ENCODE measurements at regions not wholly inside any gene's neighbourhood (a gene's known extent, or its start where the extent isn't known, plus 50 kb on each side); places are given as distances from the start of the nearest gene placed in this dataset.

DNA sequence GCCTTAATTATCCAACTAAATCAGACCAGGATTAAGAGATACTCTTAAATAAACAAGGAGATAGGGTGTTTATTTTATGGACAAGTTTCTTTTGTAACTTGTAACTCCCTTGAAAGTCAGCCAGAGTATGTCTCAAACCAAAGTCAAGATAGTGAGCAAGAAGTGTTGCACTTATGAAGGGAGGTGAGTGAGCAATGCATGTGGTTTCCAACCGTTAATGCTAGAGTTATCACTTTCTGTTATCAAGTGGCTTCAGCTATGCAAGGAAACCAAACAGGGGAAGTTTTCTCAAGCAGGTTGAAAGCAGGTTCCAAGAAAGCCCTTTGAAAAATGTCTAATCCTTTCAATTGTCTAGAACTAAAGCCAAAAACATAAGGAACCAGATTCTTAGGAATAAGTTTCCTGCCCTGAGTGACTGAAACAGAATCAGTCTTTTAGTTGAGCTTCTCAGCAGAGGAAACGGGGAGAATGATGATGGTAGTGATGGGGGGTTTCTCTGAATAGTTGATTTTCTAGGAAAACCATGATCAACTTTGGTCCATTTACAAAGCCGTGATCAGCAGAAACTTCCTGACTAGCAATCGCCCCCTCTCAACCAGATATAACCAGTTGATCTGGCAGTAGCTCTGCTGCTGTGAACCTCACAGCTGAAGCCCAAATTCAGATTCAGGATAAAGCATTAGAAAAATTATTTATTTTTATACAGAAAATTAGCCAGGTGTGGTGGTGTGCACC, 128.4 kb downstream of the DAD1 start:
- intact Hi-C loops (cut with micrococcal nuclease) = no loop called here

DNA sequence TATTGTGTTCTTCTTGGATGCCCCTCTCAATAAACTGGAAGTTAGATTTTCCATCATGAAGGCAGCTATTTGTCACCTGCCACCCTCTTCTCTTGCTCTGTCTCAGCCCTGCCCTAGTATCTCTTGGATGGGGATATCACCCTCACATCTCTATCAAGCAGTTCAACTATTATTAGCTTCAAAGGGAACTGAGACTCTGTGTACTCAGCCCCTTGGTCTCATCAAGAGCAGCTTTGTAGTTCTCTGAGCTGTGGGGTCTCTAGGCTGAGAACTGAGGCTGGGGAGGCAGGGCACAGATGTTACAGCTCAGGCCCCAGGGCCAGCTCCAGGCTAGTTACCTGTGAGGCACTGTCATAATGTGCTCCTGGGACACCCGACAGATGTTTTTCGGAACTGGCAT, 130.3 kb downstream of the DAD1 start:
- intact Hi-C loops (cut with micrococcal nuclease) = no loop called here

DNA sequence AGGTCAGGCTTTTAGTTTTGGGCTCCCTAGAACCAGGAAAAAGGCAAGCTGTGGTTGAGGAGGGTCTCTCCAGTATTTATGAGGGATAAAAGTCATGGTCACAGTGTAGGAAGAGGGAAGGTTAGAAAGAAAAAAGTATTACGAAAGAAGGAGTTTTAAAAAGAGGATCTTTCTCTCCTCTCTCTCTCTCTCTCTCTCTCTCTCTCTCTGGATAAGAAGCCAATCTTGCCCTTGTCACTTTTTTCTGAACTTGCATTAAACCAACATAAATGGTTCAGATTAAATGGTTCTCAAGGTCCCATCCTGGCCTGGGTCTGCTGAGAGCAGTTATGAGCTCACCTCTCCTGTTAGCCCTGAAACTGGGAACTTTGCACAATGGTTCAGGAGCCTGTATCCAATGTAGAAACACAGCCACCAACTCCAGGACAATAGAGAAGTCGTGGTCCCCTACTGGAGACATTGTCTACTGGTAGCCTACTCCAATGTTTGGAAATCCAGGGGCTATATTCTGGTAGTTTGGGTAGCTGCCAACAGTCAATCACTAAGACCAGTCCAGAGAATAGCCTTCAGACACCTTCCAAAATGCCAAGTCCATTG, 131.9 kb downstream of the DAD1 start:
- intact Hi-C loops (cut with micrococcal nuclease) = no loop called here

DNA sequence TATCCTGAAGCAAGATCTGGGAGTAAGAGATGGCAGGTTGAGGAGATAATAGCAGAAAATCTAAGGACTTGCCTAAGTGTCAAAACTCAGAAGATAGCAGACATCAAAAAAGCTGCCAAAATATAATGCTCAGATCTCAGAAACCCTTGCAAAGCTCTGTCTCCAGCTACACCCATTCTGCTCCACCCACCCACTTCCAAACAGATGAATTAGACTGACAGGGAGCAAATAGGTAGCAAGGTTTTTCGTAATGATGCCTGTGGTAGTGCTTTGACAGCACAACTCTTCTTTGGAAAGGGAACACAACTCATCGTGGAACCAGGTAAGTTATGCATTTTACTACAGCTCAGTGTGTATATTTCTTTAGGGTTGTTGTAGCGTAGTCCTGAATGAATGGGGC, 132.6 kb downstream of the DAD1 start:
- intact Hi-C loops (cut with micrococcal nuclease) = no loop called here

DNA sequence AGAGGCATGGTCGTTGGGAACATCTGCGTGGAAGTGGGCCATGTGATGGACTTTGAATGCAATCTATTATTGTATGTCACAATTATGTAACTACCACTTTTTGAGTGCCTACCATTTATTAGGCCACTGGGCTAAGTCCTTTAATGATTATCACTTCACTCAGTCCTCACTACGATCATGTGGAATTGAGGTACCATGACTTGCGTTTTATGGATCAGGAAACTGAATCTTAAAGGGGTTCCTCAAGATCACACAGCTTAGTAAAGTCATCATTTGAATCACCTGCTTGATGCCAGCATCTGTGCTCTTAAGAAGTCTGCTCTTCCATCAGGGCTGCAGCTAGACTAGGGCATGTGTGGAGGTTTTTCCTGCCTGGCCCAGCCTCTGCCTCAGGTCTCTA, 136.7 kb downstream of the DAD1 start:
- intact Hi-C loops (cut with micrococcal nuclease) = no loop called here

DNA sequence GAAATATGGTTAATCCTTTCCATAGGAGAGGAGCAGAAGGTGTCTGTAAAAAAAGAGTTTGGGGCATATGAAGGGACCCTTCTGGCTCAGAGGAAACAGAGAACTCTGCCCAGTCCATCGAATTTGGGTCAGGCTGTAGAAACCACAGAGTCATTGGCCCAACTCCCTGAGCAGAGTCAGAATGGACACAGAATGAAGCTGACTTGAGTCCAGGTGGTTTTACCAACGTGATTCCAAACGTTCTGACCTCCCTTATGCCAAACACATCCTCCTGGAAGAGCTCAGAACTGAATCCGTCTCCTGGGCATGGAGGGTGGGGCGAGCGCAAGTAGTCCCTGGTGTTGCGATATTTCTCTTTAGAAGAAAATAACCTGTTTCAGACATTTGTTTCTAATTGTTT, 138.8 kb downstream of the DAD1 start:
- intact Hi-C loops (cut with micrococcal nuclease) = no loop called here

DNA sequence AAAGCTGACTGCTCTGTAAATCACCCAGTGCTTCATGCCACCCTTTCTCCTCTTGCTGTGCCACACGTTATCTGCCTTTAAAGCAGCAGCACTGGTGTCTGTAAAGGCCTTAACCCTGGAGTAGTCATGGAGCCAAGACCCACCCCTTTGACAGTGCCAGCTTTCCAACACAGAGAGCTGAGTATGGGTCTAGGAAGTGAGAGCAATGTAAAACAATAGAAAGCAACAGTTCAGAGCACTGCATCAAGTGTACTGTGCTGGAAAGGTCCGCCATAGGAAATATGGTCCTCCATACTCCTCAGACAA, 139.5 kb downstream of the DAD1 start:
- intact Hi-C loops (cut with micrococcal nuclease) = no loop called here

DNA sequence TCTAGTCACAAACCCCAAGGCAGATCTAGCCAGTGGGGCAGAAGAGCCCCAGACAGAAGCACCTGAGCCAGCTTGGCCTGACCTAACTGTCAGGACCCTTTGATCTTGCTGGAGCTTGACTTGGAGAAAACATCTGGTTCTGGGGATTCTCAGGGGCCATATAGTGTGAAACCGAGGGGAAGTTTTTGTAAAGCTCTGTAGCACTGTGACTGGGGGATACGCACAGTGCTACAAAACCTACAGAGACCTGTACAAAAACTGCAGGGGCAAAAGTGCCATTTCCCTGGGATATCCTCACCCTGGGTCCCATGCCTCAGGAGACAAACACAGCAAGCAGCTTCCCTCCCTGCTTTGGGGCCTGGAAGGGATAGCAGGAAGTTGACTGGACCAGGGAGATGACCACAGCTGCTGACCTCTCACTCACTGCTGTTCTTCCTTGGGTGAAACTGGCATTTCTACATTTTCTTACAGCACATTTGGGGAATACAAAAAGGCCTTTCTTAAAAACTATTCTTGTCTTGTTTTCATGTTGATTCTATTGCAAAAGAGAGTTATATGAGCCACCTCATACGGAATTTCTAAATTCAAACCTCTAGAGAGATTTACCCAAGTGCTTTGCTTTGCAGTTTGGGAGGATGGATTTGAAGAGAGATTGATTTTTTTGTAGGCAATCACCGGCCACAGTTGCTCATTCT, 140.0 kb downstream of the DAD1 start:
- intact Hi-C loops (cut with micrococcal nuclease) = no loop called here

DNA sequence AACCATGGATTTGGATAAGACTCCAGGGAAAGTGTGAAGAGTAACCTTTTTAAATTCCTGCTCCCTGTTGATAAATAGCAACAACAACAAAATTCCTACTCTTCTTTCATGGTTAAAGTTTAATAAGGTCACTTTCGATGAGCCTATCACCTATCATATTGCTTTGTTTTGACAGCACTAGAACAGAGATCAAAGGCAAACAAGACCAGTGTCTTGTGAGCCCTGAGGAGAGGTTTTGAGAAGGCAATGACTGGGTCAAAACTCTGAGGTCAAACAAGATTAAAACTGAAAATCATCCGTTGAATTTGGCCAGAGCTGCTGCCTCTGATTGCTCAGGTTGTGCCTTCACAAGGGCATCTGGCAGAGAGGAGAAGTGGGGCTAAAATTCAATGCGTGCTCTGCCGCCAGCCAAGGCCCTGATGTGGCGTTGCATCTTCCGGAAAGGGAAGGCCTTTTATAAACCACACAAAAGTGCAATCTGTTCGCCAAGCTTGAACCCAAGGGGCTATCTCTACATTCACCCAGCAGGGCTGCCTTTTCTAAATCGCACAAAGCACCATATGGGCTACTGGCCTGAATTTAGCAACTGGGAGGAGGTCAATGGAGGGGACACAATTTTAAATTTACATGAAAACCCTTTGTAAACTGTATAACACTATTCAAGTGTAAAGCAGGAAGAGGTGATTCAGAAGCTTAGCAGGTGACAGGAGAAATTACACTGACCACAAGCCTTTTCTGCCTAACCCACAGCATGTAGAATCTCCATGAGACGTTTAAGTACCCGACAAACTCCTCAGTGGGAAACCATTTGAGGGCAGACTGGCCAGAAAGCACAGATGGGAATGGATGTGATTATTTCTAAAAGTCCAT, 140.8 kb downstream of the DAD1 start:
- intact Hi-C loops (cut with micrococcal nuclease) = no loop called here

DNA sequence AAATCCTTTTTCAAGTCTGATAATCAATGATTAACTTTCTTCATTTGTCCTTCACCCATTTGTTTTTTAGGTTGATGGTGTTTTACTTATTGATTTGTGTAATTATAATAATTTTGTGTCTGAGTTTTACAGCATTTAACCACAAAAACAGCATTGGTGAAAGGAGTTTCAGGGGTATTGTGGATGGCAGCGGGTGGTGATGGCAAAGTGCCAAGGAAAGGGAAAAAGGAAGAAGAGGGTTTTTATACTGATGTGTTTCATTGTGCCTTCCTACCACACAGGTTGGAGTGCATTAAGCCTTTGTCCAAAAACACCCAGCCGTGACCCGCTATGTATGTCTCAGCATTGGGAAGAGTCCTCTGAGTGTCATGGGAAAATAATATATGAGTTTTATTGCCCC, 150.3 kb downstream of the DAD1 start:
- intact Hi-C loops (cut with micrococcal nuclease) = no loop called here

DNA sequence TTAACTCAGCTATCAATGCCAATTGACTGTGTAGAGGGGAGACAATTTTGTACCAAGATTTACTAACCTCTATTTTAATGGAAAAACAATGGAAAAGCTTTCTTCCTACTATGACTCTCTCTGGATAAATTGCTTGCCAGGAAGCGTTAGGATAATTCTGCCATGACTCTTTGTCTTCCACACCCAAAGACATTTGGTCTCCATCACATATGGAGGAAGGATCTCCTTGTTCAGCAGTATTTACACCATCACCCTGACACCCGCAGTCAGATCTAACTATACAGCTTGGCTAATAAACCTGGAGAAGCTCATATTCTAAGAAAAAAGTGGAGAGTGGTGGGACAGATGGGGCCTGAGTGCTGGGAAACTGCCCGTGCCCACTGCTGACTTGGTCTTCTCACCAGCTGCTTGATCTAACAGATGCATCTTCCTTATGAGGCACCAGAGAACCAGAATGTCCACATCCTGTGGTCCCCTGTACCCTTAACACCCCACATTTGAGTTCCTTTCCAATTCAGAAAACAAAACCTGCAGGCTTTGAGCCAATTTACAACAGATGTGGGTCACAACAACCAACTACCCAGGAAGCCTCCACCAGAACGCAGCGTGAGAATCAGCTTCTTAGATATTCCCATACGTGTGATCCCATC, 154.0 kb downstream of the DAD1 start:
- intact Hi-C loops (cut with micrococcal nuclease) = no loop called here

DNA sequence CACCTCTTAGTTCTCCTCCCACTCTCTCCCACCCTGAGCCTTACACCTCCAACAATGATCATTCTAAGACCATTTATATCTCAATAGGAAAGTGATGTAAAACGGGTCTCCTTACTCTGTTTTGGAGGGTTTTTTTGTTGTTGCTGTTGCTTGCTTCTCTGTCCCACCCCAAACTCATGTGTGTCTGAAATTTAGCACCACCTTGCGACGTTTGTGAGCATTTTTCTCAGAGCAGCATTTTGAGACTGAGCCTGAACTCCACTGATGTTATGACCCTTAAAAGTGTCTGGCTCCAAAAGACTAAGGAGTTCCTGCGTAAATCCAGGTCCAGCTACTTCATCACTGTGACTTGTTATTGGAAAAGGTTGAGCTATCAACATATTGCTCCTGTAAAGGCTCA, 155.0 kb downstream of the DAD1 start:
- intact Hi-C loops (cut with micrococcal nuclease) = no loop called here

DNA sequence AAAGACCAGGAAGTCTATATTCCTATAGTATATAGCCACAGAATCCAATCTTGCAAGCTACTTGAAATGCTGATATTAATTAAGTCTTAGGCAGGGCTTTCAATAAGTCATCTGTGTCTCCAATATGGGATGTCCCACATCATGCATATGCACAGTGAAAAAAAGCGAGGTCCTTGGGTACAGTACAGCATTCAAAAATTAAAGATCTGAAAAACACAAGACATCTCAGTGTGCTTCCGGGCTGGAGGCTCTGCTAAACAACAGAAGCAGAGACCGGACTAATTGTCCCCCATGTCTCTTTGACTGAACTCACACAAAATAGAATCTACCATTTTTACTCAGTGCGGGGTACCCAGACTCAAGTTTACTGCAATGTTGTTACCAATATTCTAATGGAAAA, 156.0 kb downstream of the DAD1 start:
- intact Hi-C loops (cut with micrococcal nuclease) = no loop called here

DNA sequence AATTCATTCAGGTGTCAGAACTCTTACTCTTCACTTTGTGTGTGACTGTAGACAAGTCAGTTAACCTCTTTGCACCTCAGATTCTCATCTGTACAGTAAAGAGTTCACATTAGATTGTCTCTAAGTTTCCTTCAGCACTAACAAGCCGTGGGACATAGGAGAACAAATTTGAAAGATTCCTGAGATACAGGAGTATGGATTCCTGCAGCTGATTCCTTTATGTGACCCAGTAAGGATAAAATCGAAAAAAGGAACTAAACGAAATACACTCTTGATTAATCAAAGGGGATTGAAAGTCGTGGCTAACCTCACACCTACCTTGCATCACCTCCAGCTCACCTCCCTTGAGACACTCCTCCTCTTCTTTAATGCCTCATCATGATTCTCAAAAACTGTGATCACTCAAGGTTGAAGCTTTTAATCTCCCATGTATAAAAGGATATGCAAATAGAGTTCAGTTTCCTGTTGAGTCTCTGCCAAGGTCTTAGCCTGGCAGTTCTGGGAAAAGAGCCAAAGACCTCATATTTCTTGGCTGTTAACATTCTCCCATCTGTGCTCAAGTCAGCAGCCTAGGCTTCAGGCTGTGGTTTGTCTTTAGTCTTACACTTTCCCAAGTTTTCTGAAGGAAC, 156.6 kb downstream of the DAD1 start:
- intact Hi-C loops (cut with micrococcal nuclease) = no loop called here

DNA sequence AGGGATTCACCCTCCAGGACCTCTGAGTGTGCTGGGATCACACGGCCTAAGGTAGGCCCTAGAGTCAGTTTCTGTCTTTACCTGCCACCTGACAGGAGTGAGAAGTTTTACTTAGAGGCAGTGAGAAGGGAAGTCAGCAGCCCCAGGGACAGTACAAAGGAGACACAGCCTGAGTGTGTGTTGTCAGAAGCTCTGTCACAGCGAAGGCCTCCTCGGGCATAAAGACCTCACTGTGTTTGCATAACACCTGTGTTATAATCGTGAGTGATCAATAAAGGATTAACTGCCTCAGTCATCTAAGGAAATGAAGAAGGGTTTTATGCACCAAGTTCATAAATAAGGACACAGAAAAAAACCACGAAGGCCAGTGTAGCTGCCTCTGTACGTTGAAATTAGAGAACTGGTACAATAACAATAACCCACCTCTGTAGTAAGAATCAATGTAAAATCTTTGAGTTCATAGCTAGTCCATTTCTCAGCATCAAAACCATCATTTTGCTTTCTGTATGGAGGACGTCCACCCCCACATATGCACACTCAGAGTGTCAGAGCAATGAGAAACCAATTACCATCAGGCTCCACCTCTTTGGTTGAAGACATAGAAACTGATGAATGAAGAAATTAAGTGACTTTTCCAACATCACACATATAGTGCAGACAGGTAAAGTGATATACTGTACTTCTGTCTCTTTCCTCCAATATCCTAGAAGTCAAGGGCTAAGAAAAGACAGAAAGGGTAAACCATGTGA, 159.3 kb downstream of the DAD1 start:
- intact Hi-C loops (cut with micrococcal nuclease) = no loop called here

DNA sequence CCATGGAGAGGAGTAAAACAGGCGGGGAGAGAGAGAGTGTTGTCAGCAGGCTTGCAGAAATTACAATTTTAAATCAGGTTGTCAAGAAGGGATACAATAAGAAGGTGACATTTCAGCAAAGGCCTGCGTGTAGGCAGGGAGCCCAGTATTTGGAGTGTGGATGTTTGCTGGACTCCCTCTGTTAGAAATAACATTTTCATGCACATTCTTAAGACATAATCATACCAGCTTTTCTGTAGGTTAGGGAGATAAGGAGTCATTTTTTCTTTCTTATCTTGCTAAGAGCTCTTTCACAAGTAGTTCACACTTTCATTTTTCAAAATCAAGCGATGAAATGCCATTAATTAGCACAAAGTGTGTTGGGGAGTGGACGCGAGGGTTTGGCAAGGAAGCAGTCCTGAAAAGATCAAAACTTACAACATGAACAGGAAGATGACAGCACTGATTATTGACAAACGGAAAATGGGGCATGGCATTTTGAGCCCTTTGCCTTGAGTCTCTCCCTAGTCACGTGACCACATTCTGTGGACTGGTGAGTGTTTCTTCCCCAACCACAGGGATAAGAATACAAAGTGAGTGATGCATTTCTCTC, 160.2 kb downstream of the DAD1 start:
- intact Hi-C loops (cut with micrococcal nuclease) = no loop called here

DNA sequence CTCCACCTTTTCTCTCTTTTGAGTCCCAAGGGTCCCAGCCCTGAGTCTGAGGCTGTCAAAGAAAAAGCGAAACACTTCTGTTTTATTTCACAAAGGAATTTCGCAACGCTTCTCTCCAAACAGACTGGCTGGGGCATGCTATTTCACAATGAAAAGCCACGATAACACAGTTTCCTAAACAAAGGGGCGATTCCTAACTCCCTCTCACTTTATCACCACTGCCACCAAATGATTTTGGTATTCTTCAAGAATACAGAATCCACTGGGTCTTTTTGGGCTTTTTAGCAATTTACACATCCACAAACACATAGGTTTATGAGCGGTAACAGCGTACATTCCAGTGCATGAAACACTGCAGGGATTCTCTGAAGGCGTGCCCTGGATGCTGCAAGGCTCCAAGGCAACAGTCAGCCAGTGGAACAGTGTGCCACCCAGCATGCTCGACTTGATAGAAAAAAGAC, 161.2 kb downstream of the DAD1 start:
- intact Hi-C loops (cut with micrococcal nuclease) = no loop called here

DNA sequence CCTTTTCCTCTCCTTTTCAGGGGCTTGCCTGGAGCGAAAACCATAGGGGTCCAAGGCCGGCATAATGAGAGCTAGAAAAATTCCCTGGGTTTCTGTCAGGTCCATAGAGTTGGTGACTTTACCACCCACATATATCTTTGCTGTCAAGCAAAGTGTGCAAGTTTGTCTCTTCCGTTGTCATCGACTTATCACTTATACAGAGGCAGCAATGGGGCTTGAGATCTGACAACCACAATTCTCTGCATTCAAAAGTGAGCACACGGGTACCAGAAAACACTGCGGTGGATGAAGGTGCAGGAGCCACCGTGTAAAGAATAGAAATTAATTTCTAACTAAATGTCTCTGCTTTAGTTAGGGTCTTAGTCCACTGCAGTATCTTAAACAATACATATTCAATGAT, 162.3 kb downstream of the DAD1 start:
- intact Hi-C loops (cut with micrococcal nuclease) = no loop called here

DNA sequence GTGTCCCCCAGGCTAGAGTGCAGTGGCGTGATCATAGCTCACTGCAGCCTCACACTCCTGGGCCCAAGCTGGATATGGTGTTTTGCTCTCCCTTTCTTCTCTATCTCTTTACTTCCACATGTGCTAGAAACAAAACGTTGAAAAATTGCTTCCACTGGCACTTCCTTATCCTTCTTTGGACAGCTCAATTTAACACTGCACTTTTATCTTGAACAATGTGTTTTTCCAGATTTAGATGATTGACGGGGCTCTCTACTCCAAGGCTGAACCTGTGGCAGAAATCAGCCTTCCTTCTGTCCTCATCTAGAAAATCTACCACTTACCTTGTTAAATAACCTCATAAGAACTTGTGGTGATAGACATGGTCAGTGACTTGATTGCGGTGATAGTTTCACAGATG, 165.1 kb downstream of the DAD1 start:
- intact Hi-C loops (cut with micrococcal nuclease) = no loop called here

DNA sequence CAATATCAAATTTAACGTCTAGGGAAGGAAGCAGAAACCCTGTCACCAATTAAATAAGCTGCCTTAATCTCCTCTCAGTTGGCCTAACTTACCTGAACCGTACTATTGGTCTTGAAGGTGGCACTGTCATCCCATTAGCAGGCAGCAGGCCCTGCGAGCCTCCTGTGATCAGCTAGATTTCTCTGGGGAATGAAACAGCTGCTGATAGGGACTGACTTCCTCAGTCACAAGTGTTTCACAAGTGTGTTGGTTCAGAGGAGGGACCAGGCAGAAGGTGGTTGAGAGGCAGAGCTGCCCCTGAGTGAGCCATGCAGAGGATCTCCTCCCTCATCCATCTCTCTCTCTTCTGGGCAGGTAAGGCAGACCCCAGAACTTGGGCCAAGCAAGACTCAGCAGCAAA, 166.8 kb downstream of the DAD1 start:
- intact Hi-C loops (cut with micrococcal nuclease) = no loop called here

Measured in T-helper 1 cell treated with Interleukin-12 subunit alpha and Interleukin-12 subunit beta and Interleukin-4 antibody, amounts not matched to agents 30 ng/mL and 1 ng/mL, for 36 hours (primary cell).